Activated CD8-positive, alpha-beta memory T cell treated with anti-CD3 and anti-CD28 coated beads, Interleukin-2, amount 50 U/mL, for 48 hours (primary cell): ENCODE measurements at regions not wholly inside any gene's neighbourhood (a gene's known extent, or its start where the extent isn't known, plus 50 kb on each side); places are given as distances from the start of the nearest gene placed in this dataset.
"Not testable (repeated sequence)": the region's sequence is repeated elsewhere in the genome, so short reads cannot be mapped to it uniquely, and the experiment has no call there.

ENCODE experiments used
- DNase-seq: peaks from one replicate; pipeline ENCODE4 v3.0.0-alpha.2; 2020

DNA sequence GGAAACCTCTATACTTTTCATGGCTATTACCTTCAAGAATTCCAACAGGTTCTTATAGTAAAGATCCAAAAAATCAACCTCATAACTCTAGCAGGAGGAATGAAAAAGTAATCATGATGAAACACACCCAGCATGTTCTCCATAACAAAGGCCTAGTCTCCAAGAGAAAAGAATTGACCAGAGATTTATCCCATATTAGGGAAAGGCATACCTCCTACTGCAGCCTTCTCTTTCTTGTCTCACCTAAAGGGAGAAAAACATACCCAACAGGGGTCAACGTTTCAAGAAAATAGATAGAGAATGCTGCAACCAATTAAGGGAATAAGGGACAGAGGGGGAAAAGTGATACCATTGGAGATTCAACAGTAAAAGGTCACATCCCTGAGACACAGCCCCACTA lies 262.5 kb downstream of the FRK start:
- DNase-seq, result no peak

DNA sequence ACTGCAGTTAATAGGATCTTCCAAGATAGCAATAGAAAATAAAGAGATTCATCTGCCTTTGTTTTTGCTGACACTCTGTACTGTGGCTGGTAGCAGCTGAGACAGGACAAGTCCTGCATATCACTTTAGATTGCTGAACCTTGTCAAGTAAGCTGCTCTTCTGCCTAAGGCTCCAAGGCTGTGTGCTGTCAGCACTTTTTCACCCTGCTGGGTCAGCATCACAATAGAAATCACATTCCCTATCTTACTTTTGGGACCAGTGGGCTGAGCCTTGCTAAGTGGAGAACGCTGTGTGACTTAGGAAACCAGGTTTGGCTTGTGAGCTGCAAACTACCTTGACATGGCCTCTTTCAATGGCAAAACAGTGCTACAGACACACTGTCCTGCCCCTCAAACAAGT lies 263.9 kb downstream of the FRK start:
- DNase-seq, result no peak

DNA sequence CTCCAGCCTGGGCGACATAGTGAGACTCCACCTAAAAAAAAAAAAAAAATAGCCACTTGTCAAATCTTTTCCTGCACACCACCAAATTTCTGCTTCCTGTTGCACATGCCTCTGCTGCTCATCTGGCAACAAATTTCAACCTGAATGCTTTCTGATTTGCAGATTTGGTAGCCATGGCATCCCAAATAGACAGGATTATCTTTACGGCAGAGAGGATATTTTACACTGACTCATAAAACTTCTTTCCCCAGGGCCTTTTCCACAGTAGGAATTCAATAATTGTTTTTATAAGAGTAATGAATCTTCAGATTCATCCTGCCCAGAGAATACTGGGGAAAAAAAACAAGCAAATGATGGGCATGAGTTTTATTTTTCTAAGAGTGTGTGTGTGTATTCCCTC lies 264.6 kb downstream of the FRK start:
- DNase-seq, result no peak

DNA sequence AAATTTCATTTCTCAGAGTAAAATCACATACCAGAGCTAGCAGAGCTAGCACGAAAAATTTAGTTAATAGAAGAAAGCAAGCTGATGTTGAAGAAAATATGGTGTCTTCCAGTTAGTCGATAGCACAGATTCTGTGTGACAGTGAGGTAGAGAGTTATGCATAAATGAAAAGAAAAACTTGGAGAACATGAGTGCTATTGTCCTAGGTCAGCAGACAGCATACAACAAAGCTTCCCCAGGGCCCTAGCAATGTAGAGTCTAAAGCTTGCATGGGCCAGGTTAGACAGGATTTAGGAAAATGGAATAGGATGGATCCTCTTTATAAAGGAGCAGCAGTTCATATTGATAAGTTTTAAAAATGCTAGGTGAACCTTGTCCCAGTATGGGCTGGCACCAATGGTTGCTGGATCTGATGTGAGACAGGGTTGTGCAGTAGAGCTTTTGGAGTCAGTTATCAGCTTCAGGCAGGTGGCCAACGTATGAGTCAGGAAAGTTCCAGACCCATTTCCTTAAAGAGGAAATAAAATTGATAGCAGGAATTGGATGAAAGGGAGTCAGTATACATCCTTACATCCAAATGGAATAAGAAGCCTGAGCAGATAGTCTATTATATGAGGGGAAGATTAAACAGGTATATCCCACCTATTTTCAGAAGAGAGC lies 277.2 kb downstream of the FRK start:
- DNase-seq, result no peak

DNA sequence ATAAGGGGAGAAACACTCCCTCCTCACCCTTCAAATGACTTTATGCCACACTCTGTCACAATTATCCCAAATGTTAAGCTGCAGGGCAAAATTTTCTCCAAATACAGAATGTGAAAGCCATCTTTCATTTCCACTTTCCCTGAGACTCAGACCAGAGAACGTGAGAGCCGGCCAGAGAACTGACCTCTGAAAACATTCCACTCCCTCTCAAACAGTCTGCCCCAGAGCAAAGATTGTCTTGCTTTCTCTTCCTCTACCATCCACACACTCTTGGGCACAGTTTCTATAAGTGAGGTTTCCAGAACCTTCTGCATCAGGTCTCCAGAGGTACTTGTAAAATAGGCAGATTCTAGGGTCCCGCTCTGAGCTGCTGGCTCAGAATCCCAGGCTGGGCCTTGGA lies 278.1 kb downstream of the FRK start:
- no peak for DNase-seq

DNA sequence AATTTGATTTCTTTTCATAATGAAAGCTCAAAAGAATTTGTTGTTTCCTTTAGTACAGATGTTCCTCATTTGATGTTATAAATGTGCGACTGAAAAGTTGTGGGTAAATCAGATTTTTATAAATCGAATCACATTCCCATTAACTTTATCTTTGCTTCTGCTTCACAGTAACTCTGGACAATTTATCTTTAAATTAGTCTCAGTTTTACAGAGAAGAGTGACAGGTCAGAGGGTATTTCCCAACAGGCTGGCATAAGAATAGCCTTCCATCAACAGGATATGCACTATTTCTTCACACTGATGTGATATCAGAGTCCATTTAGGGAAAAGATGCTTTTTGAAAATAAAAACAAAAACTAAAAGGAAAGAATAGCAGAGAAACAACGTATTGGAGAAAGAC lies 286.9 kb downstream of the FRK start:
- DNase-seq, result no peak

DNA sequence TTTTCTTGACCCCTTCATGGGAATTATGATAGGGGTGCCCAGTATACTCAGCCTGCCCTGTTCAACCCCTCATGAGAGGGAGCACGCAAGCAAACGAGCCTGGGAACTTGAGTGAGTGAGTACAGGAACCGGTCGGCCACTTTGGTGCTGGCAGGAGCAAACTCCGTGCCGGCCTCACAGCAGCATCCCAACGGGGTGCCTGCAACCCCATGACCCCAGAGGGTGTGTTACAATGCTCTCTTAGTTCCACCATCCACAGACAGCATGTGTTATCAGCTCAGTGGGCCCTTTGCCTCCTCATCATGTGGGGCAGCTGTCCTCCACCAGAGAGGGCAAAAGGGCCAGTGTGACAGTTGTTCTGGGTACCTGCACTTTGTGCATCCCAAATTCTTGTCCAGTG lies 289.8 kb downstream of the FRK start:
- DNase-seq, result no peak

DNA sequence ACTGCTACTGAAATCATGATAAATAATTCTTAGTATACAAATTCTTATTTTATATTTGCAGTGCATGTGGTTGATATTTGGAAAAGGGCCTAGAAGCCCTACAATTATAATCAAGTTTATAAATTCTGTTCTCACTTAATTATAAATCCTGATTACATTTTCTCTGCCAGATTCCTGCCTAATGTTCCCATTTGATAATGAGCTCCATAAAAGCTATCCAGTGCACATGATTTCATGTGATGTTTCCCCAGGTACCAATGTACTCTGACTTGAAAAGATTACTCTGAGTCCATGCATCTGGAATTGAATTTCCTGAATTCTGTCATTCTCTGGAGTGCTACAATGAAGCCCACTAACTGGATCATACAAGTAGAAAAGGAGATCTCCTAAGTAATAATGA lies 292.2 kb downstream of the FRK start:
- no peak for DNase-seq

DNA sequence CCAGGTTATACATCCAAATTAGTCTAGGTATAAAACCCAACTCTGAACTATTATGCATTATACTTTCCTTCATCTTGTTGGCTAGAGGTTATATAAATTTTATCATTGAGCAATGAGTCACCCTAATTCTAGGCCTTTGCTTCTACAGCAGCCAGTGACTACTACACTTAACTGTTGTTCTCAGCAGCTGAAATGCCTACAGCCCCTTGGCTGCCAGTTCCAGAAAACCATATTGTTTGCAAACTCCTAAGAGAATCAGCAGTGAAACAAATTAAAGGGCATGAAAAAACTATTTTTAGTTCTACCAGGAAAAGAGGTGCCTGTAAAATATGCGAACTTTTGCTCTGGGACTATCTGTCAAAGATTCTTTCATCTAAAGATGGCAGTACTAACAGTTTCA lies 292.8 kb downstream of the FRK start:
- no peak for DNase-seq

DNA sequence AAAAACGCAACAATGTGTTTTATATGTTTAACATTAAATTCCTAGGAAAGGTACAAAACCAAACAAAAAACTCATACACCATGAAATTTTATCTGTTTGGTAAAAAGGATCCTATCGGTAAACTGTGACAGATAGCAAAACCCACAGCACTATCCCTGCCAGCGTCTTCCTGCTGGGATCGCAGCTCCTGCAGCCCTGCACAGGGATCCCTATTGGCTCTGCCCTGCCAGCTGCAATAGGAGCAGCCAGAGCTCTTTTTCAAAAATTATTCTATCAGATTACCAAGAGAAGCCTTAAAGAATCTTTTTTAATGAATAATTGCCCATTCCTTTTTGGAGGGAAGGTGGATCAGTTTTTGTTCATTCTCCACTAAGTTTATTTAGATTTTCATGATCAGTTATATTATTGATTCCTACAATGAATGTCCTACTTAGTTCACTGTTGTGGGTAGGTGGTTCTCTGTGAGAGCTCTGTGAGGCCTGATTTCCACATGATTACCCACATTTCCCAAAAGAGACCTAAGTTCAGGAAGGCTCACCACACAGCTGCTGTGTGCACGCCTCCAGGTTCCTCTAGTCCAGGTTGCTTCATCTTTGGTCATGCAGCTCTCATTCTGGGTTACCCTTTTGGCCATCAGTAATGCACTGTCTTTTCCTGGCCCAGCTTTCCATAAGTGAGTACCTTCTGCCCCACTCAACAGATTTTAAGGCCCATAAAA lies 293.8 kb downstream of the FRK start:
- no peak for DNase-seq

DNA sequence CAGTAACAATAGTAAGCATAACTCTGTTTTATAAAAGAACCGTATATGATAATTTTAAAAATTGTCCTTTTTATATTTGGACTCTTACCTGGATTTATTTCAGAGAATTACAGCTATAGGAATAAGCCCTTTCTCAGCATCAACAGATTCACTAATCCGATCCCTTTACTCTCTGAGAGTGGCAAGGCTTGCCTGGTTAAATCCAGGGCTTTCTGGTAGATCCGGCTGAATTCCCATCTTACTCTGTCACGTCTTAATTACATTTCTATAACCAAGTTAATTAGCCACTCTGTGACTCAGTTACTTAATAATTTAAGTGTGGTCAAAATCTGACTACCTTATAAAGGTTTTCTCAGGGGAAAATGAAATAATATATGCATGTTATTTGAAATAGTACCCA lies 294.7 kb downstream of the FRK start:
- no peak for DNase-seq

DNA sequence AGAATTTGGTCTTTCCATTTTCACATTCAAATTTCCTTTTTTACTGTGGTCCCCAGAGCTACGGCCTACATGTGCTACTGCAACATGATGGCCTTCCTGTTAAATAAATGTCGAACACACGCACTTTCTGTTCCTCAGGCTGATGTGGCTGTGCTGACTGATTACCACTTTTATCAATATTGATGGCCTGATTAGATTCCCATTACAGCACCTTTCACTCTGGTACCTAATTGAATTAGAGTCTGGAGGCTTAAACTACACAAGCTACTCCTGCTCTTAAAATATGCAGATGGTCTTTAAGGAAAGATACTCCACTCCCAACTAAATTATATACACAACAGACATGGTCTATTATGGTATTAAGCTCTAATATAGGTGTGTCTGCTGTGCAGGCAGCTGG lies 301.6 kb downstream of the FRK start:
- no peak for DNase-seq

DNA sequence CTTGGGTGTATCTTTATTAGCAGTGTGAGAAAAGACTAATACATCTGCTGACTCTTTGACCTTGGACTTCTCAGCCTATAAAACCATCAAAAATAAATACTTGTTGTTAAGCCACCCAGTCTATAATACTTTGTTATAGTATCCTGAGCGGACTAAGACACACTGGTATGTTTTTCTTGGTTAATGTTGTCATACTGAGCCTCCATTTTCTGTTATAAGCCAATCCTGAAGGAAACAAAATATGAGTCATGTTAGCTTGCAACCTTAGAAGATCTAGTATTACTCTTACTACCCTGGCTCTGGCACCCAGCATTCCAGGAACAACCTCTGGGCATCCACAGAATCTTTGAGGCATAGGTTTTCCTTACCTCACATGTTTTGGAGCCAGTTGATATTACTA lies 307.2 kb downstream of the FRK start:
- no peak for DNase-seq

DNA sequence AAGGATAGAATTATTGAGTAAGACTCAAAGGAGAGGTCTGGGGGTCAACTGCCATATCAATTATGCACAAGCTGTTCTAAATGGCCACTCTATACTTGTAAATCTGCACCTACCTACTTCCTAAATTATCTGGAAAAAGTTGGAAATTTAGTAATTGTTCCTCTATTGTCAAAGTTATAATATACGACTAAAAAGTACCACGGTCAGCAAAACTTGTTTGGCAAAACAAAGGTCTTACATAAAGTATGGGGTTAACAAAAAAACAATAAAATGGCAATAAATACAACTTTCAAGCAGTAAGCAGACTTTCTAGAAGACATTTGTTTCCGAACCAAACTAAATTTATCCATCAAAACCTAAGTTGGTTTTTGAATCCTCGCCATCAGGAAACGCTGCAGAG lies 309.7 kb downstream of the FRK start:
- DNase-seq, result no peak

DNA sequence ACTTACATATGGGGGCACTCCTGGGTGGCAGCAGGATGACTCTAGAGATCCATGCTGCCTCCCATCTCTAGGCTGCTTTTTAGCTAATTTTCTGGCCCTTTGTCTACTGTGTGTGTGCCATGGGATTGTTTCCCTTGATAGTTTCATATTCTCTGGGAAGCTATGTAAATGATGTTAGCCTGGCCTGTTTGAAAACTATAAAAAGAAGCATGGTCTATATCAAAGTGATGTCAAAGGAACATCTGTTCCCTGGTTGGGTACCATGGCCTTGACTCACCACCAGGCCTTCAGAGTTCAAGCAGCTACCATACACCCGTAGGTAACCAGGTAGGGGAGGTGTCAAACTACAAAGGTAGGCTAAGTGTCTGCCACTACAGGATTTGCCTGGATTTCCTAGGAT lies 310.4 kb downstream of the FRK start:
- no peak for DNase-seq

DNA sequence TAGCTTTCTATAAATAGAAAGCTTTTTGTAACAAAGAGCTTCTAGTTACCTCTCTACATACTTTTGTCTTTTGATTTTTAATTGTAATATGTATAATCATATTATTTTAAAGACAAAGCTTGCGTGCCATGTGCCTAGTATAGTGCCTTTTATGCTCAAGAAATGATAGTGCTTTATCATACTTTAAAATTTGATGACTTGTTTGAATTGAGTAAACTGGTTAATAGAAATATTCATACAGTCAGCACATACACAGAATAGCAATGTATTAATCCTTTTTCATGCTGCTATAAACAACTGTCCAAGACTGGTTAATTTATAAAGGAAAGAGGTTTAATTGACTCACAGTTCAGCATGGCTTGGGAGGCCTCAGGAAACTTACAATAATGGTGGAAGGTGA lies 313.0 kb downstream of the FRK start:
- no peak for DNase-seq

DNA sequence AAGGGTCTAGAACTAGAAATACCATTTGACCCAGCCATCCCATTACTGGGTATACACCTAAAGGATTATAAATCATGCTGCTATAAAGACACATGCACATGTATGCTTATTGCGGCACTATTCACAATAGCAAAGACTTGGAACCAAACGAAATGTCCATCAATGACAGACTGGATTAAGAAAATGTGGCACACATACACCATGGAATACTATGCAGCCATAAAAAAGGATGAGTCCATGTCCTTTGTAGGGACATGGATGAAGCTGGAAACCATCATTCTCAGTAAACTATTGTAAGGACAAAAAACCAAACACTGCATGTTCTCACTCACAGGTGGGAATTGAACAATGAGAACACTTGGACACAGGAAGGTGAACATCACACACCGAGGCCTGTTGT lies 314.1 kb downstream of the FRK start:
- not testable (repeated sequence) for DNase-seq

DNA sequence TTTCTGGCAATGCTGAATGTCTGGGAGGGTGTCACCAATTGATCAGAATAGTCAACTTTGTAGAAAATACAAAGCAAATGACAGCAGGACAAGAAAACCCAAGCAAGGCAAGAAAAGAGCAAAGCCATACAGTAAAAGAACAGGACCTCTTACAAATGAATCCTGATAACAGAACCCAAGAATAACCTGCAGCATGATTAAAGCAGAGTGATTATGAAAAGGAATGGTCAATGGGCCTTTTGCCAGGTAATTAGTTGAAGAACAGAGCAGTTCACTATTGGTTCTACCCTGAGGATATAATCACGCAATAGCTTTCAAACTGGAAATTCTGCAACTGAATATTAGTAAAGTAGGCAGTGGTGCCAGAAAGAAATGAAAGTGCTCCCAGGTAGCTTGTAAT lies 319.8 kb downstream of the FRK start:
- no peak for DNase-seq

DNA sequence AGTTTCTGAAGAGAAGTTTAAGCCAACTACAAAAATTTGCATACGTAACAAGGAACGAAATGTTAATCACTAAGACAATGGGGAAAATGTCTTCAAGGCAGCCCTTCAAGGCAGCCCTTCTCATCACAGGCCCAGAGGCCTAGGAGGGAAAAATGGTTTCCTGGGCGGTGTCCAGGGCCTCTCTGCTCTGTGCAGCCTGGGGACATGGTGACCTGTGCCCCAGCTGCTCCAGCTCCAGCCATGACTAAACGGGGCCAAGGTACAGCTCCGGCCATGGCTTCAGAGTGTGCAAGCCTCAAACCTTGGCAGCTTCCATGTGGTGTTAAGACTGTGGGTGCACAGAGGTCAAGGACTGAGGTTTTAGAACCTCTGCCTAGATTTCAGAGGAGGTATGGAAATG lies 325.1 kb downstream of the FRK start:
- no peak for DNase-seq

DNA sequence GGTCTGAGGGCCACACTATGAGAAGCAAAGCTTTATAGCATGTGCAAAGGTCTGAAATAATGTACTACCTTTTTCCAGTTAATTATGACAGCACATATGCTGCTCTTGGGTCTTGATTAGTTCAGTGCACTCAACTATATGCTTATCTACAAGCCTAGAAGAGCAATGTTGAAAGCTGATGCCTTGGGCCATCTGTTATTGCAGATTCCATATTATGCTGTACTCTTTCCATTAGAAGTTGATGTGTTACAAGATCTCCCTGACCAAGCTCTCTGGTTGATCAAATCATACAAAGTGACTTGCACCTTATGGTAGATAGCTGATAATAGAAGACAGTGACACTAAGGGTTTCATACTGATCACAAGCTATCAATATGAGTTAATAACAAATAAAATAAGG lies 327.3 kb downstream of the FRK start:
- no peak for DNase-seq

DNA sequence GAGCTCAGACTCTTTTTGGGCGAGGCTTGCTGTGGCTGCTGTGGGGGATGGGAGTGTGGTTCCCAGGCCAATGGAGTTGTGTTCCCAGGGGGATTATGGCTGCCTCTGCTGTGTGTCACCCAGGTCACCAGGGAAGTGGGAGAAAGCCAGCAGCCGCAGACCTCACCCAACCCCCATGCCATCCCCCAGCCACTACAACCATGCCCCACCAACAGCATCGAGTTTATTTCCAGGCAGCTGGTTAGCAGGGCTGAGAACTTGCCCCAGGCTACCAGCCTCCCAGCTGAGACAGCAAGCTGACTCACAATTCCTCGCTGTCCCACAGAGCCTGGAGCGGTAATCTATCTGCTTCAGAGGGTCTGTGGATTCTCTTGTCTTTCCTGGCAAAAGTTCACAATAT lies 331.7 kb downstream of the FRK start:
- DNase-seq, result no peak

DNA sequence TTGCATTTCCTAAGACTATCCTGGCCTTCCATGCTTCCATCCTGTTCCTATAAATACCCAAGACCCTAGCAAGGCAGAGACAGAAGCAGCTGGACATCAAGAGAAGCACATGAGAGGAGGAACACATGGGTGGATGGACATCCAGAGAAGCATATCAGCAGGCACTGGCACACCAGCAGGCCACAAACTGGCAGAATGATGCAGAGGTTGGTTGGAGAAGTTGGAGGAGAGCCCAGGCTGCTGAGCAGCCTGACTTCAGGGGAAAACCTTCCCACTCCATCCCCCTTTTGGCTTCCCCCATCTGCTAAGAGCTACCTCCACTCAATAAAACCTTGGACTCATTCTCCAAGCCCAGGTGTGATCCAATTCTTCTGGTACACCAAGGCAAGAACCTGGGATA lies 332.5 kb downstream of the FRK start:
- DNase-seq, result no peak

DNA sequence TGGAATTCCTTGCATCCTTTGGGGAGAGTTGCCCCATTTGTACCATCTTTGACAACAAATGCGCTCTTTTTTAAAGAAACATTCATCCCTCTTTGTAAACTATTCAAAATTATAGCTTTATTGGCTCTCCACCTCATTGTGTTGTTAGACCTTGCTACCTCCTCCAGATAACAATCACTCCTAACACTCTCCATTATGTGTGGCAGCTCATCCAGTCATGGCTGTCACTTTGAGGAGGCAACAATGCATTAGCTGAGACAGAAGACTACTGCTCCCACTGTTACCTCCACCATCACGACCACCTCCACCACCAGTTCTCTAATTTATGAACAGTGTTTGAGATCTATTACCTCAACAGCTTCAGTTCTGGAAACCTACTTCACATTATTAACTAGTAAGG lies 339.1 kb downstream of the FRK start:
- DNase-seq, result no peak

DNA sequence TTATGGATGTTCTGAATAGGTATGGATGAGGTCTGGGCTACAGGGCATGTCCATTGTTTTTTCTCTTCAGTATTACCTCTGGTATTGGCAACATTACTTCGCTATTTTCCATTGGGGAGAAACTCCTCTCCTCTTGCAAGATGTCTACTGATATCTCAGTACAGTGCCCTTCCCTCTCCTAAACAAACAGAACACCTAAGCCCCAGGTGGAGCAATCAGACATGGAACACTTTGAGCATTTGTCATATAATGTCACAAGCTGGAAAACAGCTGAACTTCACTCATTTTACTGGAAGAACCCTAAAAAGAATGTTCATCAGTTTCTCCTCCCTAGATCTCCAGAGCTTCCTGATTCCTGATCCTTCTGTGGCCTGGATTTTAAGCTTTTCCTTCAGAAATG lies 339.8 kb downstream of the FRK start:
- no peak for DNase-seq

DNA sequence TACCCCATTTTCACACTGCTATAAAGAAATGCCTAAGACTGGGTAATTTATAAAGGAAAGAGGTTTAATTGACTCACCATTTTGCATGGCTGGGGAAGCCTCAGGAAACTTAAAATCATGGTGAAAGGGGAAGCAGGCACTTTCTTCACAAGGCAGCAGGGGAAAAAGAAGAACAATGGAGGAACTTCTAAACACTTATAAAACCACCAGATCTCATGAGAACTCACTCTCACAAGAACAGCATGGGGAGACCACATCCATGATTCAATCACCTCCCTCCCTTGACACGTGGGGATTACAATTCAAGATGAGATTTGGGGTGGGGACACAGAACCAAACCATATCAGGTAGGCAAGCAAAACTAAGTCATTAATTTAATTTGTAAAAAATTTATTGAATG lies 343.2 kb downstream of the FRK start:
- no peak for DNase-seq
